ENCODE measurements at regions not wholly inside any gene's neighbourhood (a gene's known extent, or its start where the extent isn't known, plus 50 kb on each side); places are given as distances from the start of the nearest gene placed in this dataset.

- DNase-seq = no peak
Measured at GRCh38 chr6:98576791-98577190, 257.6 kb upstream of the POU3F2 start.

- DNase-seq = no peak
Measured at GRCh38 chr6:98578016-98578415, 256.4 kb upstream of the POU3F2 start.

- no peak for DNase-seq
Measured at GRCh38 chr6:98579079-98579478, 255.3 kb upstream of the POU3F2 start.

GRCh38 chr6:98579941-98580340 is 254.4 kb upstream of the POU3F2 start:
- no peak for DNase-seq

GRCh38 chr6:98581705-98582104 is 252.7 kb upstream of the POU3F2 start:
- no peak for DNase-seq

GRCh38 chr6:98583506-98583905 is 250.9 kb upstream of the POU3F2 start:
- DNase-seq = no peak

GRCh38 chr6:98586163-98586562 is 248.2 kb upstream of the POU3F2 start:
- no peak for DNase-seq

GRCh38 chr6:98587555-98587954 is 246.8 kb upstream of the POU3F2 start:
- no peak for DNase-seq

GRCh38 chr6:98589536-98589935 is 244.8 kb upstream of the POU3F2 start:
- DNase-seq = no peak

- no peak for DNase-seq
Measured at GRCh38 chr6:98590136-98590681, 244.2 kb upstream of the POU3F2 start.

- no peak for DNase-seq
Measured at GRCh38 chr6:98590997-98591396, 243.4 kb upstream of the POU3F2 start.

- DNase-seq = no peak
Measured at GRCh38 chr6:98593676-98594075, 240.7 kb upstream of the POU3F2 start.

- no peak for DNase-seq
Measured at GRCh38 chr6:98601716-98602115, 232.7 kb upstream of the POU3F2 start.

- no peak for DNase-seq
Measured at GRCh38 chr6:98605705-98606104, 228.7 kb upstream of the POU3F2 start.

GRCh38 chr6:98627129-98627775 is 207.1 kb upstream of the POU3F2 start:
- DNase-seq = no peak

GRCh38 chr6:98633886-98634285 is 200.5 kb upstream of the POU3F2 start:
- DNase-seq = no peak

- no peak for DNase-seq
Measured at GRCh38 chr6:98634569-98634968, 199.8 kb upstream of the POU3F2 start.

- no peak for DNase-seq
Measured at GRCh38 chr6:98635191-98635590, 199.2 kb upstream of the POU3F2 start.

- DNase-seq = no peak
Measured at GRCh38 chr6:98636941-98637340, 197.4 kb upstream of the POU3F2 start.

GRCh38 chr6:98639089-98639635 is 195.2 kb upstream of the POU3F2 start:
- no peak for DNase-seq

GRCh38 chr6:98640366-98640765 is 194.0 kb upstream of the POU3F2 start:
- DNase-seq = no peak

- DNase-seq = no peak
Measured at GRCh38 chr6:98641949-98642719, 192.2 kb upstream of the POU3F2 start.

GRCh38 chr6:98644063-98644462 is 190.3 kb upstream of the POU3F2 start:
- DNase-seq = no peak
